HCT116 (cell line): ENCODE measurements at regions not wholly inside any gene's neighbourhood (a gene's known extent, or its start where the extent isn't known, plus 50 kb on each side); places are given as distances from the start of the nearest gene placed in this dataset.

Experiments
- ATAC-seq: fragments of 200-7000 bp; cut with Tn5 transposase; 2 replicates; pipeline ENCODE4 v1.9.1; 2020; ENCODE audit warnings: mild to moderate bottlenecking, moderate library complexity
- BruUV-seq: library from RNA; stranded (reverse); fragments of 400-500 nt; replicated peaks from 2 replicates; lab custom pipeline; 2021; lab: Mats Ljungman, UMichigan
- CTCF ChIA-PET: fragments of 300-600 bp; sonication (Branson Sonifier 250); formaldehyde crosslinking; loops from one replicate; lab custom pipeline; 2021; ENCODE audit warnings: antibody characterized with exemption; lab: Charles Lee
- POLR2A ChIA-PET: fragments of 300-600, 350-600 bp; sonication (Branson Sonifier 250); formaldehyde crosslinking; loops from one replicate; lab custom pipeline; 2021; ENCODE audit warnings: antibody characterized with exemption; lab: Charles Lee
- RAD21 ChIA-PET, 2 experiments: fragments of 300-600 bp; sonication (Branson Sonifier 250); formaldehyde crosslinking; loops; one replicate each; lab custom pipeline; 2023; ENCODE audit warnings: low total read pairs in 2 of 2; ENCODE audit not compliant: uncharacterized antibody in 2 of 2, unreplicated experiment in 2 of 2, low non-redundant PET in 1 of 2; lab: Charles Lee
- DNase-seq: peaks from one replicate; pipeline ENCODE4 v3.0.0-alpha.2; 2010; ENCODE audit warnings: low read depth, low spot score
- H2AFZ ChIP-seq: fragments of 200-600 bp; shearing (Covaris generic), sonication (generic); 2 replicates; pipeline ENCODE4 v1.6.1; 2017; ENCODE audit warnings: low read depth, mixed run types, mixed read lengths, antibody characterized with exemption, low read length; ENCODE audit not compliant: poor library complexity, severe bottlenecking
- H3K27ac ChIP-seq: 2 replicates; pipeline ENCODE4 v1.5.1; 2012; ENCODE audit warnings: low read depth, low read length
- H3K27me3 ChIP-seq: fragments of 200-600 bp; sonication (generic); 2 replicates; pipeline ENCODE4 v1.6.1; 2016; ENCODE audit warnings: mixed run types, low read length, mixed read lengths; ENCODE audit not compliant: insufficient read depth
- H3K36me3 ChIP-seq, 2 experiments: fragments of 200-500 bp in 1 of 2; fragments of 200-600 bp in 1 of 2; sonication (Bioruptor generic) in 1 of 2; sonication (generic) in 1 of 2; 2 replicates each; pipeline versions ENCODE4 v1.5.1 to v1.6.1; 2014 to 2016; ENCODE audit warnings: low read length in 2 of 2, inconsistent platforms in 1 of 2, mixed read lengths in 1 of 2, mixed run types in 1 of 2; ENCODE audit not compliant: insufficient read depth in 2 of 2, control insufficient read depth in 1 of 2
- H3K4me1 ChIP-seq, 2 experiments: fragments of 200-600 bp in 1 of 2; sonication (generic) in 1 of 2; 2 replicates each; pipeline versions ENCODE4 v1.5.1 to v1.6.1; 2012 to 2017; ENCODE audit warnings: low read length in 2 of 2, inconsistent platforms in 1 of 2, mild to moderate bottlenecking in 1 of 2, mixed read lengths in 1 of 2, mixed run types in 1 of 2, moderate library complexity in 1 of 2; ENCODE audit not compliant: insufficient read depth in 2 of 2, control insufficient read depth in 1 of 2
- H3K4me2 ChIP-seq: fragments of 200-600 bp; sonication (generic); 2 replicates; pipeline ENCODE4 v1.6.1; 2017; ENCODE audit warnings: mixed run types, low read length, mixed read lengths
- H3K4me3 ChIP-seq, 2 experiments: fragments of 200-600 bp in 1 of 2; sonication (generic) in 1 of 2; replicated peaks in 1 of 2; 2 replicates each; pipeline ENCODE4 v1.5.1; 2011 to 2016; ENCODE audit warnings: low read length in 2 of 2, control low read depth in 1 of 2, low read depth in 1 of 2, mild to moderate bottlenecking in 1 of 2, mixed read lengths in 1 of 2, mixed run types in 1 of 2
- H3K79me2 ChIP-seq: fragments of 200-600 bp; sonication (generic); 2 replicates; pipeline ENCODE4 v1.6.1; 2017; ENCODE audit warnings: mild to moderate bottlenecking, mixed run types, low read length, moderate library complexity, mixed read lengths; ENCODE audit not compliant: insufficient read depth
- H3K9ac ChIP-seq: fragments of 200-600 bp; sonication (generic); 2 replicates; pipeline ENCODE4 v1.6.1; 2016; ENCODE audit warnings: low read length, mixed read lengths
- H3K9me2 ChIP-seq: fragments of 200-600 bp; sonication (generic), shearing (Covaris generic); 2 replicates; pipeline ENCODE4 v1.6.1; 2017; ENCODE audit warnings: mixed run types, mild to moderate bottlenecking, moderate library complexity; ENCODE audit not compliant: insufficient read depth
- H3K9me3 ChIP-seq, 2 experiments: fragments of 200-500 bp in 1 of 2; fragments of 200-600 bp in 1 of 2; sonication (Bioruptor generic) in 1 of 2; sonication (generic) in 1 of 2; 2 replicates each; pipeline ENCODE4 v1.6.1; 2014 to 2017; ENCODE audit warnings: low read length in 2 of 2, mixed read lengths in 2 of 2, inconsistent platforms in 1 of 2, low read depth in 1 of 2, mild to moderate bottlenecking in 1 of 2, mixed run types in 1 of 2, moderate library complexity in 1 of 2; ENCODE audit not compliant: control insufficient read depth in 1 of 2, insufficient read depth in 1 of 2
- H4K20me1 ChIP-seq: fragments of 200-600 bp; sonication (generic), shearing (Covaris generic); 2 replicates; pipeline ENCODE4 v1.6.1; 2017; ENCODE audit warnings: mixed run types, mild to moderate bottlenecking, moderate library complexity; ENCODE audit not compliant: insufficient read depth
- CEBPB ChIP-seq: IDR thresholded peaks from 2 replicates; pipeline ENCODE4 v1.6.1; 2012; ENCODE audit warnings: low read depth
- EGR1 ChIP-seq: IDR thresholded peaks from 2 replicates; pipeline ENCODE4 v1.6.1; 2012; ENCODE audit warnings: low read depth
- ELF1 ChIP-seq: IDR thresholded peaks from 2 replicates; pipeline ENCODE4 v1.6.1; 2012; ENCODE audit warnings: low read depth, borderline replicate concordance
- MAX ChIP-seq: IDR thresholded peaks from 2 replicates; pipeline ENCODE4 v1.6.1; 2012
- POLR2A ChIP-seq: IDR thresholded peaks from 2 replicates; pipeline ENCODE4 v1.7.0; 2011; ENCODE audit warnings: borderline replicate concordance; ENCODE audit not compliant: insufficient read depth, insufficient read length; ENCODE audit errors: extremely low read depth
- REST ChIP-seq: IDR thresholded peaks from 2 replicates; pipeline ENCODE4 v1.6.1; 2012; ENCODE audit warnings: low read depth
- SIN3A ChIP-seq: IDR thresholded peaks from 2 replicates; pipeline ENCODE4 v1.6.1; 2012; ENCODE audit warnings: low read depth
- YY1 ChIP-seq: IDR thresholded peaks from 2 replicates; pipeline ENCODE4 v1.6.1; 2011; ENCODE audit warnings: low read length, low read depth, moderate library complexity, mild to moderate bottlenecking; ENCODE audit not compliant: insufficient replicate concordance; ENCODE audit errors: extremely low read depth
- ZBTB33 ChIP-seq: IDR thresholded peaks from 2 replicates; pipeline ENCODE4 v1.6.1; 2011; ENCODE audit warnings: mild to moderate bottlenecking, low read length, moderate library complexity; ENCODE audit not compliant: insufficient replicate concordance; ENCODE audit errors: extremely low read depth
- ZNF274 ChIP-seq: fragments of 200-500 bp; sonication (Bioruptor generic); IDR thresholded peaks from 2 replicates; pipeline ENCODE4 v1.6.1; 2014; ENCODE audit warnings: mild to moderate bottlenecking, low read depth, low read length, inconsistent platforms
- intact Hi-C: fragments of 100-400 bp; cut with micrococcal nuclease; formaldehyde crosslinking; loops from 2 replicates; pipeline ENCODE4 v1.10.0; 2022

GRCh38 chr4:17020901-17021300 is 122.5 kb upstream of the LDB2 start:
- CTCF ChIA-PET, result no interaction called here
- Histone ChIP-seq H3K9me3 (no peaks in the 10 kb centered on the region), H4K20me1 (no peaks in the 10 kb centered on the region), H3K9ac (no peak overlapping the region), H3K79me2 (no peaks in the 10 kb centered on the region), H3K4me3 (no peak overlapping the region), H3K27me3 (peaks cover 13% of the 10 kb centered on the region; the same call in 1 of the 2 replicates), H3K9me2 (no peaks in the 10 kb centered on the region), H3K4me2 (no peak overlapping the region), H3K4me1 (no peaks in the 10 kb centered on the region), H2AFZ (no peak overlapping the region), H3K27ac (no peak overlapping the region), H3K36me3 (no peaks in the 10 kb centered on the region)
- BruUV-seq, result no TSS peak
- RAD21 ChIA-PET, result no interaction called here
- DNase-seq (no peak), ATAC-seq (no peak)
- intact Hi-C loops, result no loop called here
- no peak for TF ChIP-seq ELF1
- no peak for TF ChIP-seq YY1
- no peak for TF ChIP-seq ZNF274
- TF ChIP-seq ZBTB33, result no peak
- no peak for TF ChIP-seq MAX
- no peak for TF ChIP-seq POLR2A
- no peak for TF ChIP-seq SIN3A
- no peak for TF ChIP-seq CEBPB
- no peak for TF ChIP-seq EGR1
- no peak for TF ChIP-seq REST
- POLR2A ChIA-PET, result no interaction called here
